Skeletal muscle cell (primary cell): ENCODE measurements at regions not wholly inside any gene's neighbourhood (a gene's known extent, or its start where the extent isn't known, plus 50 kb on each side); places are given as distances from the start of the nearest gene placed in this dataset.
"Not testable (repeated sequence)": the region's sequence is repeated elsewhere in the genome, so short reads cannot be mapped to it uniquely, and the experiment has no call there.

ENCODE experiments used
- DNase-seq: peaks from one replicate; pipeline ENCODE4 v3.0.0-alpha.2; 2010; ENCODE audit warnings: low read depth
- H3K4me3 ChIP-seq: 2 replicates; pipeline ENCODE4 v1.5.1; 2011; ENCODE audit warnings: low read depth, mild to moderate bottlenecking, control low read depth, low read length, moderate library complexity

DNA sequence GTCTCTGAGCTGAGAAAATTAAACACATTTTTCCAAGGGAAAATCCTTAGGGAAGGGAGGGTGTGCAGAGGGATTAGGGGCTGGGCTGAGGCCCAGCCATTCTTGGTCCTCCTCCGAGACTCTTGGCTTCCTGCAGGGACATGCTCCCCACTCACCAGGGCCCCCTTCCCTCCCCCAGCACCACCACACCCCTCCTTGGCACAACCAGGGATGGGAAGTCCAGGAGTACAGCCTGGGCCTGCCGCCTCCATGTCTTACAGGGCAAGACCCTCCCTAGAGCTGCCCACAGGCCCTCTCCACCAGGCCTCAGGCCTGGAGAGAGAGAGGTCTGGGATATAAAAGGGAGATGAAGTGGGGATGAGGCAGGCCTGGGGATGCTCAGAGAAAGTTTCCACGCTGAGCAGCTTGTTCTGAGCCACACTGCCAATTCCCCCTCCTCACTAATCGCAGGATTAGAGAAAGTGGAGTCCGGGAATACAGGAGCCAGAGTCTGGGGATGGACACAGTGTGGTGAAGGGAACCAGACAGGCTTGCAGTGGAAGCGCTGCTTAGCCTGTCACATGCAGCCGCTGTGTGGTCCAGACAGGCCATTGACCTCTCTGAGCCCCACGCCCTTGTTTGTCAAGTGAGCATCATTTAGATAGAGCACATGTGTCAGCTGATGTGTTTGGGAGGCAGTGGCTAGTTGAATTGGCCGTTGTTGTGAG lies 105.5 kb downstream of the MRPL14 start:
- H3K4me3 ChIP-seq = no peak overlapping the region
- DNase-seq = no peak

DNA sequence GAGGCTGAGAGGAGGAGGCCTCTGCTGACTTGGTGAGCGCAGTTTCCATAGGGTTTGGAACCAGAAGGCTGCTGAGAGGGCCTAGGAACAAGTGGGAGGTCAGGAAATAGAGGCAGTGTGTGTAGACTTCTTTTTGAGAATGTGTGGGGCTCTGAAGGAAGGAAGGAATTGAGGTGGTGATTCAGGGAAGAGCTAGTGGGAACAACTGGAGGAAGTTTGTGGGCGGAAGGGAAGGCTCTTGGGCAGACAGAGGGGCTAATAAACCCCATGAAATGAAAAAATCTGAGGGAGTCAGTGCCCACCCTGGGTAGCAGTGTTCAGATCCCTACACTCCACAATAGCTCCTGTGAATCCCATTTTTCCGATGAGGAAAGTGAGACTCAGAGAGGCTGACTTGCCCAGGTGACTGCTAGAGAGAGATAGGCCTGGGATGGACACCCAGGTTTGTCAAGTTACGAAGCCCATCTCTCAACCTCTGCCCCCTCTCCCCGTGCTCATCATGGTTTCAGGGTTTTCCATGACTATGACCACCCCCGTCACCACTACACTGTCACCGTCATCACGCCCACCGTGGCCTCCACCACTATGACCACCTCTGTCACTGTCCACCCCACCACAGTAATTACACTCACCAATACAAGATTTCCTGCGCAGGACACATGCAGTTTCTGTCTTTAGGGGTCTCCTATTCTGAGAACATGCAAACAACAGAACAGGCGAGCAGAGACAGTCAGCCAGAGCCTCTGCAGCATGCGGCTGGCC lies 106.4 kb downstream of the MRPL14 start:
- no peak overlapping the region for H3K4me3 ChIP-seq
- no peak for DNase-seq

DNA sequence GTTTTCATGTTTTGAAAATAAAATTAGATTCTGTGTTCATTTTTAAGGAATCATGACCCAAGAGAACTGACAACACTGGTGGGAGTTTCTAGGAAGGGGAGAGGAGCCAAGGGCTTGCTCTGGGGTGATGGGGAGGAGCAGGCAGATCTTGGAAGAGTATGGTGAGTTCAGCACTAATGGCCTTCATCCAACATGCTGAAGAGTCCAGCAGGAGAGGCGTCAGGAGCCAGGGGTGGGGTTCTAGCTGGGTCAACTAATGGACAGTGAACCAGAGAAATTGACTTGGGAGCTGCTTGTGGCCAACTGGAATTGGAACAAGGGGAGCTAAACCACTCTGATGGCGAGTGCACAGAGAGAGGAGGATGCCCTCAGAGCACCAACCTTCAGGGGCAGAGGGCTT lies 107.1 kb downstream of the MRPL14 start:
- H3K4me3 ChIP-seq = no peak overlapping the region
- DNase-seq = no peak

DNA sequence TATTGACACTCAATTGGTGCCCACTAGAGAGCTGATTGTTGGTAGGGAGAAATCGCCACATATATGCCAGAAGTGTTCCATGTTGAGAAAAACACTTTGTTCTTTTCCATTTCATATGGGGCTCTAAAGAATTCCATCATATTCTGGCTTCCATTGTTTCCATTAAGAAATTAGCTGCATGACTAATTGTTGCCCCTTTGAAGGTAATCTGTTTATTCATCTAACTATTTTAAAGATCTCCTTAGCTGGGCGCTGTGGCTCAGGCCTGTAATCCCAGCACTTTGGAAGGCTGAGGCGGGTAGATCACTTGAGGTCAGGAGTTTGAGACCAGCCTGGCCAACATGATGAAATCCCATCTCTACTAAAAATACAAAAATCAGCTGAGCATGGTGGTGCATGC lies 109.9 kb downstream of the MRPL14 start:
- H3K4me3 ChIP-seq, DNase-seq: not testable (repeated sequence)

DNA sequence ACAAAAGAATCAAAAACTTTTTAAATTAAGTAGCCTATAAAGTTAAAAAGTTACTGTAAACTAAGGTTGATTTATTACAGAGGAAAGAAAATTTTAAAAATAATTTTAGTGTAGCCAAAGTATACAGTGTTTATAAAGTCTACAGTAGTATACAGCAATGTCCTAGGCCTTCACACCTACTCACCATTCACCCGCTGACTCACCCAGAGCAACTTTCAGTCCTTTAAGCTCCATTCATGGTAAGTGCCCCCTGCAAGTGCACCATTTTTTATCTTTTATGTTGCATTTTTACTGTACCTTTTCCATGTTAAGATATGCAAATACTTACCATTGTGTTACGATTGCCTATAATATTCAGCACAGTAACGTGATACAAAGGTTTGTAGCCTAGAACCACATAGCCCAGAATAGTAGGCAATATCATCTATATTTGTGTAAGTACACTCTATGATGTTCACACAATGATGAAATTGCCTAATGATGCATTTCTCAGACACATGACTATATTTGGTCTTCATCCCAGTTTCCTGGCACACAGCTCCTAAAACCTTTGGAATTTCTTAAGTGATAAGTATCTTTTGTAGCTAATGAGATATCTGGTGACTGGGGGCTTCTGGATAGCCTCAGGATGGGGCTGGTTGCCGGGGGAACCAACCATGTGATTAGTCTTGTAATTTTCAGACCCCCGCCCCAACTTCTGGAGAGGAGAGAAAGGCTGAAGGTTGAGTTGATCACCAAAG lies 111.0 kb downstream of the MRPL14 start:
- DNase-seq = no peak
- no peak overlapping the region for H3K4me3 ChIP-seq

DNA sequence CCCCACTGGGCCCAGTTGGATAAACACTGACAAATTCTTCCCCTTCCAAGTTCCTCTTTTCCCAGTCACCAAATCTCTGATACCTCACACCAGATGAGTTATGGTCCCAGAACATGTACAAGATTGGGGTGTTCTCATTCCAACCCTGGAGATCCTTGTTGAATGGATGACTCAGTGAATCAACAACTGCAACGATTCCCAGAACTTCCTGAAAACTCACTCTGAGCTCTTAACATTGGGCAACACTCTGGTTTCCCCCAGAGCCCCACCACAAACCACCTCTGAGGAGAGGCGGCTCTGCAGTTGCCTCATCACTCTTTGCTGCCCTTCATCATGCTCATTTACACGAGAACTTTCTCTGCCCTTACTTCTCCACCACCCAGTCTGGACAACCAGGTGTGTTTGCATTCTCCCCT lies 115.2 kb downstream of the MRPL14 start:
- no peak overlapping the region for H3K4me3 ChIP-seq
- peak; percentile 99 for DNase-seq

DNA sequence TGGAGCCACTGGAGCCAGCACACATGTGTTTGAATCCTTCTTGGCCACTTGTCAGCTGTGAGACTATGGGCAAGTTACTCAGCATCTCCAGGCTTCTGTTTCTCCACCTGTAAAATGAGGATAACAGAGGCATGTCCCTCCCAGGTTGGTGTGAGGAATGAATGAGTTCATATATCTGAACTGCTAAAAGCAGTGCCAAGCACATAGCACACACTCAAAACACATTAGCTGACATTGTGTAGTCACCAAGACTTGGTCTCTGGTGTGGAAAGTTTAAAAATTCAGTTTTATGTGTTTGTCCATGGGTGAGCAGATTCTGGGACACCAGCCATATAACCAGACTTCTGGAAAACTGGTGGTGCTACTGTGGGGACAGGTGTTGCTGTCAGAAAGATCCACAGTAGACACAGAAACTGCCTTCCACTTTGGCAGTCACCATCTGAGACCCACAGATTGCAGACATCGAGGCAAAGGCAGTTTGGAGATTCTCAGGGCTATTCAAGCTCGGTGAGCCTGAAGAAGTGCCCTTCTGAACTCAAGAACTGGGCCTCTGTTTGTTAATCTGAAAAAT lies 115.8 kb downstream of the MRPL14 start:
- DNase-seq = no peak
- H3K4me3 ChIP-seq = no peak overlapping the region

DNA sequence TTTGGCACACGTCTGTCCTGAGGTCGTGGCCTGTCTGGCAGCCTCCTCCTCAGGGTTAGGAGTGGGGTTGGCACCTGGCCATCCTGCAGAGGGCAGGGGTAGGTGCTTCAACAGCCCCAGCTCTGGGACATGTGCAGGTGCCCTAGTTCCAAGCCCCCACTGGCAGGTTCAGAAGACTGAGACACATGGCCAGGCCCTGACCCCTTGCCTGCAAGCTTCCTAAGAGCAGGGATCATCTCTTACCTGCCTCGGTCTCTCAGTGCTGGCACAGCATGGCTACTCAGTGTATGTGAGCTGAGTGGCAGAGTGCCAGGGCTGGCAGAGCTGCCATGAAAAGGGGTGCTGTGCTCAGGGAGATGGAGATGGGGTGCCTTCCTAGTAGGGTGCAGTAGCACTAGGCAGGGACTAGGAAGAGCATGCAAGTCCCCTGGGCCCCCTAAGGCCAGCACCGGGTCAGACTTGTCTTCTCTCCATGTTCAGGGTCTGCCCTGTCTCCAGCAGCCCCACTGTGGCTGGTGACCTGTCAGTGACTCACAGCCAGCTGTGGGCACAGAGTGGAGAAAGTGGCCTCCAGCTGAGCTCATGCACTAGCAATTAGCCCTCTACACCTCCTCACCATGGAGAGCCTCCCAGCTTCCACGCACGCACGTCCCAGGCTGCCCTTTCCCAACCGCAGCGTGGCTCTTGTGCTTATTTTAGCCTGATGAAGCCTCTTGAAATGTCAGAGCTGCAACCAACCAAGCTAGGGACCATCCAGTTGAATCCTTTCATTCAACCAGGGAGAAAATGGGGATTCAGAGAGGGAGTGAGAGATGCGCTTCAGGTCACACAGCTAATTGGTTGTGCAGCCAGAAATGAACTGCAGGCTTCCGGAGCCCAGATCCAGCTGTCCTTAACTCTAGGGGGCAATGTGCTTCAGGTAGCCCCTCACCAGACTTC lies 116.6 kb downstream of the MRPL14 start:
- peak; percentile 99 for DNase-seq
- H3K4me3 ChIP-seq = no peak overlapping the region

DNA sequence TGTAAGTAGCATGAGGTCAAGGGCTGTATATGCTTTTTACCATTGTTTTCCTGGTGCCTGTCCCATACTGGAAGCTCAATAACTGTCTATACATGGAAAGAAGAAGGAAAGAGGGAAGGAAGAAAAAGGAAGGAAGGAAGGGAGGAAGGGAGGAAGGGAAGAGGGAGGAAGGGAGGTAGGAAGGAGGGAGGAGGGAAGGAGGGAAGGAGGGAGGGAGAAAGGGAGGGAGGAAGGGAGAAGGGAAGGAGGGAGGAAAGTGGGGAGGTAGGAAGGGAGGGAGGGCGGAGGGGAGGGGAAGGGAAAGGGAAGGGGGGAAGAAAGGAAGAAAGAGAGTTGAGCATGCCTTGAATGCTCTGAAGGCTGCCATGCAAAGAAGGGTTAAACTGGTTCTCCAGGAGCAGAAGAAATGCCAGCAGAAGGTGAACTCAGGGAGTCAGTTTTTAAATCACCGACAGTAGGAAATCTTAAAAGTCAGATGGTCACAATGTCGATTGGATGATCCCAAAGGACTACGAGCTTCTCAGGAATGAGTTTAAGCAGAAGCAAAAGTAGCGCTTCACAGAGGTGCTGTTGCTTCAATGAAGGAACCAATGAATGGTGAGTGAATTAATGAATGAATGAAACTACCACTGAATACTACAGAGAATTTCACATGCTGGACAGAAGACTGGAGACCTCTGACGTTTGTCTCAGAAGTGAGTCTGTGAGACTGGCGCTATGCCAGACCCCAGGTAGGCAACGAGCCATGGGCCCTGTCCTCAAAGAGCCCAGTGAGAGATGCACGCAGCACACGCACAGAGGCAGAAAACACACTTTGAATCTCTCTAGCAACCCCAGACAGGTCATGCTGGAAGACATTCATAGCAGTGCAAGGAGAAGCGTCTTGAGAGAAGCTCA lies 117.6 kb downstream of the MRPL14 start:
- no peak overlapping the region for H3K4me3 ChIP-seq
- no peak for DNase-seq

DNA sequence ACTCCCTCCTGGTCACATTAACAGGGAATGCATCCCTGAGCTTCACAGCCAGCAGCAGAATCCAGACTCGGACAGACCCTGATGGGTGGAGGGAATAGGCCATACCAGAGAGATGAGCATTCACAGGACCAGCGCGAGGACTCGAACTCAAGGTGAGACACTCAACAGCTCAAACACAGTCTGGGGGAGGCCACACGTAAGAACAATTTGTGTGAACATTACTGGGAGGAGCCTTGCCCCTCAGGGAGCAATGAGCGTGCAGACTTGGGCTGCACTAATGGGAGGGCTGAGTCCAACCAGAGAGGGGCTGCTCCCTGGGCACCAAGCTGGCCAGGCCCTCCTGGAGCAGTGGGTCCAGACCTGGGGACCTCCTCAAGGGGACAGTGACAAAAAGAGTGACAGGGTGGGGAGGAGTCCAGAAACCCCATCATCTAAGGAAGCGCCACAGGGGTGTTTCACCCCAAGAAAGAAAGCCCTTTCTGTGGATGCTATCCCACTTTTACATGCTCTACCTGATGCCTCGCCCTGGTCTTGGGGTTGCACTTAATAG lies 118.4 kb downstream of the MRPL14 start:
- DNase-seq = no peak
- no peak overlapping the region for H3K4me3 ChIP-seq

DNA sequence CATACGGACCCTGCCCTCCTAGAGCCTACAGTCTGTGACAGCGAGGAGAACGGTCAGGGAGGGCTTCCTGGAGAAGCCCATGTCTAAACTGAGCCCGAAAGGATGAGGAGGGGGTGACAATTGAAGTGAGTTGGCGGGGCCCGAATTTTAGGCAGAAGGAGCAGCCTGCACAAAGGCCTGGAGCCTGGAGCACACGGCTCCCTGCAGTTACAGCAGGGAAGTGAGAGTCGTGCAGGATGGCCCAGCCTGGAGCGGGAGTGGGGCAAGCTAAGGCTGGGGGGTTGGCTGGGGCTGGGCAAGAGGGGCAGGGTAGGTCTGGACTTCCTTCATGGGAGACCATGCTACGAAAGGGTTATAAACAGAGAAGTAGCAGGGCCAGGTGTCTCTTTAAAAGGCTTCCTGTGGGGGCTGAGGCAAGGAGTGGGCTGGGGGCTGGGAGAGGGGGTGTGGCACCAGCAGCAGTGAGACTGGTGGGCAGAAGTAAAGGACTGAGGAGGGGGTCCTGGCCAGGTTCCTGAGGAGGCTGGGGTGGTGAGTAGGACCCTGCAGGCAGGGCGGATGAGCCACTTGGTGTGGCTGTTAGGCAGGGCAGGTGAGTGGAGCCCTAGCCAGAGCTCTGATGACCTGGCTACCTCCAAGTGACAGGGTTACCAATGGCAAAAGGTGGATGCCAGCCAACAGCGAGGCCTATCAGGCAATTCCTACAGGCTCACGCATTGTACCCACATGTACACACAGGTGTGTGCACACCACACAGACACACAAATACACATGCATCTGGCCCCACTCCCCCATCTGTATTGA lies 119.2 kb downstream of the MRPL14 start:
- H3K4me3 ChIP-seq = no peak overlapping the region
- DNase-seq = no peak

DNA sequence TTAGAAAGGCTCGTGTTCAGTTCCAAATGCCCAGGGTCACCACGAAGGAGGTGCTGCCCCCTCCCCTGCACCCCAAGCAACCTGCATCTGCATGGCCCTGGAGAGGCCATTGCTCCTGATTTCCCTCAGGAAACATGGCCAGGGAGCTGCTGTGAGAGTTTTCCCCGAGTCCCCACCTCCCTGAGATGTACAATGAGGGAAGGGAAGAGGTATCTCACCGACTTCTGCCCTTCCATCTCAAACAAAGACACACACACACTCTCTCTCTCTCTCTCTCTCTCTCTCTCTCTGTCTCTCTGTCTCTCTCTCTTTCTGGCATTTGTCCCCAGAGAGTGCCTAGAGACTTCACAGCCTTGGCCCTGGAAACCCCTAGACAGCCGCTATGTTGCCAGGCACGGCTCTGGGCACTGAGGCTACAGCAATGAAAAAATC lies 120.4 kb downstream of the MRPL14 start:
- no peak overlapping the region for H3K4me3 ChIP-seq
- no peak for DNase-seq

DNA sequence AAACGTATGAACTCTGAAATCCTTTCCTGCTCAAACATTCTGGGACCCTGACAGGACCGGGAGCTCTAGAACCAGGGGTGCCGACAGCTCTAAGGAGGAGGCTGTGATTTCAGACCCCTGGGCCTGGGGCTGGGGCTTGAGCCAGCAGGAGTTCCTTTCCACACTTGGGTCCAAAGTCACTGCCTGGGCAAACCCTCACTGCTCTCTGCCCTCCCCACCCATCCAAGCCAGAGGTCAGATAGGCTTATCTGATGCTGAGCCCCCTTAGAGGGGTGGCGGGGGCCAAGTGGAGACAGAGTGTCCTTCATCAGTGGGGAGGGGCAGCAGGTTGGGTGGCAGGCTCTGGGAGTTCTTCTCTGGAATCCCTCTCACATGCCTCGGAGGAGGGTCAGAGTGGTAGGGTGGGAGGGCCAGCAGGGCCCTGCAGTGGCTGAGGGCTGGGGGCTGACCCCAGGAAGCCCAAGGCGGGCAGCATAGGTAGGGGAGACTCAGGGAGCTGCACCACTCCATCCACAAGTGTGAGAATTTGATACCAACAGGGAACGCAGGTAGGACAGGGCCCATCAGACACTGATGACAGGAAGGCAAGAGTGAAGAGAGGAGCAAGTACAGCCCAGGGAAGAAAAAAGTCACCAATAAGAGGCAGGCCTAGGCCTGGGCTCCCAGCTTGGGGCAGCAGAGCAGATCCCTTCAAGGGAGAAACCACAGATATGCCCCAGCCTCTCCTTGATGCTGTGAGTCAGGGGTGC lies 121.0 kb downstream of the MRPL14 start:
- H3K4me3 ChIP-seq = no peak overlapping the region
- DNase-seq = no peak

DNA sequence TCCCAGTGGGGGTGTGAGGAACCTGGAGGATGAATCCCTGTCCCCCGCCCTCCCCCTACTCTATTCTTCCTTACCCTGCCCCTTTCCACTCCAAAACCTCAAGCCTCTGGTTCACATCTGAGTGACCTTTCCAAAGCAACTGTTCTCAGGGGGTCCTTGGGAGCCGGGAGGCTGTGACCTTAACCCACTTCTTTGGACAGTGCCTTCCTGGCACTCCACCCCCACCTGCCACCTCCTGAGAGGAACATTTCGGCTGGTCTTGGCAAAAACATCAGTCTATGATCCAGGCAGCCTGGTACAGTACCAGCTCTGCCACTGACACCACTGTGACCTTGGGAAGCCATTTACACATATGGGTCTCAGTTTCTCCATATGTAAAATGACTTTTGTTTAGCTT lies 121.7 kb downstream of the MRPL14 start:
- no peak for DNase-seq
- H3K4me3 ChIP-seq = no peak overlapping the region

DNA sequence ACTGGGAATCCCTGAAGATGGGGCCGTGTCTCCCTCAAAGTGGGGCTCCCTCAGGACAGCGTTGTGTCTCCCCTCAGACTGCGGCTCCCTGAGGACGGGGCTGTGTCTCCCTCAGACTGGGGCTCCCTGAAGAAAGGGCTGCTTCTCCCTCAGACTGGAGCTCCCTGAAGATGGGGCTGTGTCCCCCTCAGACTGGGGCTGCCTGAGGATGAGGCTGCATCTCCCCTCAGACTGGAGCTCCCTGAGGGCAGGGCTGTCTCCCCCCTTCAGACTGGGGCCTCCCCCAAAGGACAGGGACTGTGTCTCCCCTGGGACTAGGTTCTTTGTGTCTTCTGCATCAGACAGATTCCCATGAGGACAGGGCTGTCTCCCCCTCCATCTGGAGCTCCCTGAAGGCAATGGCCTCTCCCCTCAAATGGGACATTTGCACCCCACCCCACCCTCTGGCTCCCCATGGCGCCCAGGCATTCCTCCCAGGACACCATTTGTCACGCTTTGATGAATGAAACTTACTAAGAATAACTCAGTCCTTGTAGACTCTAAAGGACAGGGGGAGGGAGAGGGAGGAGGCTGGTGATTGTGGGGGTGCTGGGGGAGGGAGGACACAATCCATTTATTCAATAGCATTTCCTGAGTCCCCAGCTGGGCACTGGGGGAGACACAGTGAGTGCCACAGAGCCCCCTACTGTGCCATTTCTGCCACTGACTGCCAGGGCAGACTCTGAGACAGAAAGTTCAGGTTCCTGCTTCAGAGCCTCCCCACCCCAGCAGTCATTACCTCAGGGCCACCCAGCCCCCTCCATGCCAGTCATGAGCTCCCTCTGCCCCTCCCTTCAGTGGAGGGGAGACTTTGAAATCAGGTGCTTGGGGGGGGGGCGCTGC lies 122.4 kb downstream of the MRPL14 start:
- H3K4me3 ChIP-seq = no peak overlapping the region
- DNase-seq = no peak
